RWPE2 (cell line): ENCODE measurements at regions not wholly inside any gene's neighbourhood (a gene's known extent, or its start where the extent isn't known, plus 50 kb on each side); places are given as distances from the start of the nearest gene placed in this dataset.
A peak's percentile ranks its signal among the peaks of the same experiment; 100 is the strongest.

Experiments used
- ATAC-seq: fragments of 200-7000 bp; cut with Tn5 transposase; 3 replicates; pipeline ENCODE4 v1.9.1; 2021; ENCODE audit warnings: low read depth
- DNase-seq: peaks from one replicate; pipeline ENCODE4 v3.0.0-alpha.2; 2020; ENCODE audit warnings: low spot score
- H3K27ac ChIP-seq: fragments of 450-650 bp; 2 replicates; pipeline ENCODE4 v1.5.1; 2017; ENCODE audit warnings: mild to moderate bottlenecking; ENCODE audit not compliant: poor library complexity, severe bottlenecking
- H3K27me3 ChIP-seq: fragments of 250-450 bp; sonication (Bioruptor Pico); 2 replicates; pipeline ENCODE4 v1.5.1; 2021; ENCODE audit warnings: mild to moderate bottlenecking, moderate library complexity; ENCODE audit not compliant: insufficient read depth, poor library complexity, severe bottlenecking
- H3K36me3 ChIP-seq: fragments of 250-450 bp; sonication (Bioruptor Pico); 2 replicates; pipeline ENCODE4 v1.5.1; 2020; ENCODE audit warnings: low read depth, mild to moderate bottlenecking, moderate library complexity
- H3K4me1 ChIP-seq: fragments of 250-450 bp; sonication (Bioruptor Pico); 2 replicates; pipeline ENCODE4 v1.5.1; 2021; ENCODE audit warnings: mild to moderate bottlenecking, moderate library complexity; ENCODE audit not compliant: insufficient read depth, poor library complexity, severe bottlenecking
- H3K4me3 ChIP-seq: fragments of 250-450 bp; sonication (Bioruptor Pico); 2 replicates; pipeline ENCODE4 v1.5.1; 2021; ENCODE audit warnings: mild to moderate bottlenecking, moderate library complexity; ENCODE audit not compliant: severe bottlenecking
- H3K9me3 ChIP-seq: fragments of 250-450 bp; sonication (Bioruptor Pico); 2 replicates; pipeline ENCODE4 v1.5.1; 2021; ENCODE audit warnings: mild to moderate bottlenecking, moderate library complexity; ENCODE audit not compliant: severe bottlenecking
- CTCF ChIP-seq: fragments of 450-650 bp; IDR thresholded peaks from one replicate; pipeline ENCODE4 v1.5.1; 2017; ENCODE audit warnings: mild to moderate bottlenecking, moderate library complexity; ENCODE audit not compliant: poor library complexity, severe bottlenecking

- Histone ChIP-seq H3K36me3 (no peaks in the 10 kb centered on the region), H3K27me3 (no peaks in the 10 kb centered on the region), H3K4me1 (peaks cover 13% of the 10 kb centered on the region), H3K9me3 (no peaks in the 10 kb centered on the region), H3K27ac (no peak overlapping the region), H3K4me3 (no peak overlapping the region)
- DNase-seq (no peak), ATAC-seq (no peak)
- no peak for TF ChIP-seq CTCF
Measured at GRCh38 chr6:23529902-23530301, 596.1 kb upstream of the NRSN1 start.

- Histone ChIP-seq H3K9me3 (no peaks in the 10 kb centered on the region), H3K27ac (peak overlapping the region; percentile 34), H3K4me1 (peaks cover 15% of the 10 kb centered on the region), H3K27me3 (no peaks in the 10 kb centered on the region), H3K36me3 (no peaks in the 10 kb centered on the region), H3K4me3 (no peak overlapping the region)
- ATAC-seq (no peak), DNase-seq (no peak)
- no peak for TF ChIP-seq CTCF
Measured at GRCh38 chr6:23531666-23532065, 594.3 kb upstream of the NRSN1 start.

- peak; percentile 65; the same call in 2 of the 3 replicates for ATAC-seq
Measured at GRCh38 chr6:23532227-23532626, 593.8 kb upstream of the NRSN1 start.

GRCh38 chr6:23533311-23533710 lies 592.7 kb upstream of the NRSN1 start:
- H3K9me3 ChIP-seq: no peaks in the 10 kb centered on the region
- no peaks in the 10 kb centered on the region for H3K27me3 ChIP-seq
- no peak for TF ChIP-seq CTCF
- H3K27ac ChIP-seq: no peak overlapping the region
- H3K4me1 ChIP-seq: peaks cover 15% of the 10 kb centered on the region
- H3K4me3 ChIP-seq: no peak overlapping the region
- no peaks in the 10 kb centered on the region for H3K36me3 ChIP-seq
- no peak for DNase-seq
- no peak for ATAC-seq

More at GRCh38 chr6:23532227-23532626, 593.8 kb upstream of the NRSN1 start:
- H3K27ac ChIP-seq: peak overlapping the region; percentile 34
- no peak for TF ChIP-seq CTCF
- no peaks in the 10 kb centered on the region for H3K36me3 ChIP-seq
- H3K27me3 ChIP-seq: no peaks in the 10 kb centered on the region
- no peaks in the 10 kb centered on the region for H3K9me3 ChIP-seq
- H3K4me1 ChIP-seq: peaks cover 15% of the 10 kb centered on the region
- no peak for DNase-seq
- no peak overlapping the region for H3K4me3 ChIP-seq

GRCh38 chr6:23533944-23534343 lies 592.1 kb upstream of the NRSN1 start:
- TF ChIP-seq CTCF: no peak
- peaks cover 15% of the 10 kb centered on the region for H3K4me1 ChIP-seq
- no peaks in the 10 kb centered on the region for H3K27me3 ChIP-seq
- no peaks in the 10 kb centered on the region for H3K36me3 ChIP-seq
- DNase-seq (no peak), ATAC-seq (no peak)
- no peak overlapping the region for H3K4me3 ChIP-seq
- no peaks in the 10 kb centered on the region for H3K9me3 ChIP-seq
- no peak overlapping the region for H3K27ac ChIP-seq
